NCI-H1694 (cell line): ENCODE measurements at regions not wholly inside any gene's neighbourhood (a gene's known extent, or its start where the extent isn't known, plus 50 kb on each side); places are given as distances from the start of the nearest gene placed in this dataset.

Source experiments
- DNase-seq: peaks from one replicate; lab custom pipeline; 2025; lab: John Stamatoyannopoulos, UW

DNA sequence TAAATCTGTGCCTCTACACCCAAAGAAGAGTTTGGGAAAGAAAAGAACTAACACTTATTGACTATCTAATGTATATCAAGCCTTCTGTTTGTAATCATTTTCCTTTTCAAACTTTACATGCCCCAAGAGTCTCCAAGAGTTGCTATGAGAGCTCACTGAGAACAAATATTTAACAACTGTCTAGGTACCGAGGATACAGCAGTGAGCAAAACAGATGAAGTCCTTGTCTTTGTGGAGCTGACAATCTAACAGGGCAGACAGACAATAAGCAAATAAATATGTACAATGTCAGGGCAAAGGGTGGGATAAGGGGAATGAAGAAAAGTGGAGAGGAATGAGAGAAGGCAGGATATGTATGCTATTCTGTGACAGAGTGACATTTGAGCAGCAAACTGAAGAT, 64.8 kb upstream of the KSR1 start:
- no peak for DNase-seq

DNA sequence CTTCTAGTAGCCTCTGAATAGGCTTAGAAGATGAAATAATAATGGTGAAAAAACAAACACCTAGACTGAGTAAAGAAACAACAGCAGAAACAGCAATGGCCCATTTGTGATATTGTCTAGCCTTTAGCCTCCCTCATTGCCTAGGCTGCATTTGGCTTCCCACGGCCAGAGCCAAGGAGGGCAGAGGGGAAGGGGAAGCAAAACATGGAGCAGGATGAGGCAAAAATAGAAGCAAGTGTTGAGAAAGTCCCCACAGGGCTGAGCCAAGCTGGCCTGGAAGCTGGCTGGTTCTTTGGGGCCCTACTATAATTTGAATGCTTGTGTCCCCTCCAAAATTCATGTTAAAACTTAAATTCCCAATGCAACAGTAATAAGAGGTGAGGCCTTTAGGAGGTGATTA, 60.2 kb upstream of the KSR1 start:
- DNase-seq: no peak

DNA sequence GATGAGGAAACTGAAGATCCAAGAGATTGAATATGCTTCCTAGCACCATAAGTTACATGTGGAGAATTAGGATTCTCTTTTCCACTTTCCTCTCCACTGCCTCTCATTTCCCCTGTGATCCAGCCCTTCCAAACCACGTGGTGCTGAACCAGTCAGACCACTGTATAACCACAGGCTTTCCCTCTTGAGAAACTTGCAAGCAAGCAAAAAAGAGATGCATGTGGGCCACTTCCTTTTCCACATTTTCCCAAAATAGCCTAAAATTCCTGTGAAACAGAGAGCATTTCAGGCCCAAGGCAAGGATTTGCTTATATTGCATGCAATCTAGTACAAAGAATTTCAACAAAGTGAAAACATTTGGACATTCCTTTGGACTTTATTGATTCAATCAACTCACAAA, 59.3 kb upstream of the KSR1 start:
- DNase-seq: no peak

DNA sequence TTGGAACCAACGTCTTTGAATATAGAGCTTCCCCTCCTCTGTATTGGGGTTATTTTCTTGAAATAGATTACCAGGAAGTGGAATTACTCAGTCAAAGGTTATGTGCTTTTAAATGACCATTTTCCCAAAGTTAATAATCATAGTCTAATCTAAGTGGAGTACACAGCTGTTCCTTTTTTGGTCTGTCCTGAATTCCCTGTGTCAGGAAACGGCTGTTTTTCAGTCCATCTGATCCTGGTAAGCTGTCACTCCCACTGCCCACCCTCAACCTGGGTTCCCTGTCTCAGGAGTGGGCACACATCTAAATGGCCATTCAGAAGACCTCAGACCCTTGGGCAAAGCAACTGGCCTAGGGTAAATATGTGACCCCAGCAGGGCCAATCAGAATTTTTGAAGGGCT, 57.6 kb upstream of the KSR1 start:
- no peak for DNase-seq

DNA sequence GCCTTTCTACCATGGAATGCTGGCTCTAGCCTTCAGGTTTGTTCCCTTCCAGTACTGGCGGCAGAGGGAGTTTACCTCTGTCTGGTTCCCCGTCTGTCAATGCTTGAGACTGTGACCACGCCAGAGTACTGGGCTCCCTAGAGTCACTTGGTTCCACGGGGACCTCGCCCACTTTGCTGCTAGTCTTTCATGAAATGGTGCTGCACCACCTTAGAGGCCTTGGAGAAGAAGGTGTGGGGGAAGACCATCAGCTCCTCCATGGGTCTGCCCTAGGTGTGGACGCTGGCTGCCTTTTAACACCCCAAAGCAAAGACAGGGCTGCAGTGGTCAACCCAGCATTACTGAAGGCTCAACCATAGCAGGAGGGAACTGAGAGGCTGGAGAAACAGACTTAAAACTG, 55.3 kb upstream of the KSR1 start:
- no peak for DNase-seq

DNA sequence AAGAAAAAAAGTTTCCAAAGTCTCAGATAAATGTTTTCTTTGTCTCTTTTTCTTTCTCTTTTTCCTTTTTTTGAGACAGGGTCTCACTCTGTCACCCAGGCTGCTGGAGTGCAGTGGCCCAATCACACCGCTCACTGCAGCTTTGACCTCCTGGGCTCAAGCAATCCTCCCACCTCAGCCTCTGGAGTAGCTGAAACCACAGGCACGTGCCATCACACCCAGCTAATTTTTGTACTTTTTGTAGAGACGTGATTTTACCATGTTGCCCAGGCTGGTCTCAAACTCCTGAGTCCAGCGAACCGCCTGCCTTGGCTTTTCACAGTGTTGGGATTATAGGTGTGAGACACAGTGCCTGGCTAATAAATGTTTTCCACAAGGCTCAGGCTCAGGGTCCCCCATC, 53.3 kb upstream of the KSR1 start:
- DNase-seq: no peak

DNA sequence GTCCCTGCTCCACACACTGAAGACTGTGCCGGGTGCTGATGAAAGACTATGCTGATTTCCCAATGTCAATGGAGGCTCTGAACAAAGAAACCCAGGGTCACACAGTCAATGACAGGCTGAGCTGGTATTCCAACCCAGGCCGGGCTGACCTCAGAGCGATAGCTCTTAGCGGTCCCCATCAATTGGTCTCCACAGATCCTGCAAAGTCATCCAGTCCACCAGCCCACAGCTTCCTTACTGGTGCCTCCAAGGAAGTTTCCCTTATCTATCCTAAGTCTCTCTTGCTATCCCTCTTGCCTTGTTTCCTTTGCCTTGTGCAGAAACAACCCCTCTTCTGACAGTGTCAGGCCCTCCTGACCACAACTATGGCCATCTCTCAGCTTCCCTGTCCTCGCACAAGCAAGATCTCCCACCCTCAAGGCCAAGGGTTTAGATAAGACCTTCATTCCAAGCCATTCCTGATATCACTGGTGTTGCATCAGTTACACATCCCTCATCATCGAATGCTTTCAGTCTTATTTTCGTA, 52.7 kb upstream of the KSR1 start:
- DNase-seq: no peak

DNA sequence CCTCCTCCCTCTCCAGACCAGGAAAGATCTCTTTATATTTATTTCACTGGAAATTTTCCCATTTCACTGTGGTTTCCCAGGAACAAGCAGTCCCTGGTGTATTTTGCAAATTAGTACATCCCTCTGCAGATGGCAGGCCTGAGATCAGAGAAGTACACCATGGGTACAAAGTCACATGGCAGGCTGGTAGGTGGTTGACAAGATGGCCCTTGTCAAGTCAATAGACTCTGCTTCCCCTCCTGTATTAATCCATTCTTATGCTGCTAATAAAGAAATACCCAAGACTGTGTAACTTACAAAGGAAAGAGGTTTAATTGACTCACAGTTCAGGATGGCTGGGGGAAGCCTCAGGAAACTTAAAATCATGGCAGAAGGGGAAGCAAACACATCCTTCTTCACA, 51.6 kb upstream of the KSR1 start:
- DNase-seq: no peak
